Fibroblast of skin of scalp (primary cell): ENCODE measurements at regions not wholly inside any gene's neighbourhood (a gene's known extent, or its start where the extent isn't known, plus 50 kb on each side); places are given as distances from the start of the nearest gene placed in this dataset.

Experiments
- DNase-seq: peaks from one replicate; pipeline ENCODE4 v3.0.0-alpha.2; 2013

- no peak for DNase-seq
Measured at GRCh38 chr2:216286616-216287231, 85.6 kb downstream of the MARCHF4 start.

GRCh38 chr2:216285701-216286100, 86.6 kb downstream of the MARCHF4 start:
- DNase-seq, result no peak

GRCh38 chr2:216284708-216285107, 87.6 kb downstream of the MARCHF4 start:
- no peak for DNase-seq

GRCh38 chr2:216283038-216283900, 89.0 kb downstream of the MARCHF4 start:
- DNase-seq, result no peak

GRCh38 chr2:216281876-216282275, 90.4 kb downstream of the MARCHF4 start:
- peak; percentile 39 for DNase-seq

- no peak for DNase-seq
Measured at GRCh38 chr2:216281316-216281715, 91.0 kb downstream of the MARCHF4 start.

- DNase-seq, result peak; percentile 51
Measured at GRCh38 chr2:216279459-216279858, 92.8 kb downstream of the MARCHF4 start.

GRCh38 chr2:216279031-216279430, 93.3 kb downstream of the MARCHF4 start:
- no peak for DNase-seq

GRCh38 chr2:216275890-216276289, 96.4 kb downstream of the MARCHF4 start:
- no peak for DNase-seq

- DNase-seq, result peak; percentile 19
Measured at GRCh38 chr2:216274194-216274840, 98.0 kb downstream of the MARCHF4 start.

GRCh38 chr2:216261042-216261537, 111.2 kb downstream of the MARCHF4 start:
- DNase-seq, result no peak

GRCh38 chr2:216260629-216261028, 111.7 kb downstream of the MARCHF4 start:
- DNase-seq, result no peak

- DNase-seq, result no peak
Measured at GRCh38 chr2:216259081-216259480, 113.2 kb downstream of the MARCHF4 start.

GRCh38 chr2:216257089-216257488, 115.2 kb downstream of the MARCHF4 start:
- no peak for DNase-seq
